ENCODE measurements at regions not wholly inside any gene's neighbourhood (a gene's known extent, or its start where the extent isn't known, plus 50 kb on each side); places are given as distances from the start of the nearest gene placed in this dataset.
A peak's percentile ranks its signal among the peaks of the same experiment; 100 is the strongest.
"Not testable (repeated sequence)": the region's sequence is repeated elsewhere in the genome, so short reads cannot be mapped to it uniquely, and the experiment has no call there.

DNA sequence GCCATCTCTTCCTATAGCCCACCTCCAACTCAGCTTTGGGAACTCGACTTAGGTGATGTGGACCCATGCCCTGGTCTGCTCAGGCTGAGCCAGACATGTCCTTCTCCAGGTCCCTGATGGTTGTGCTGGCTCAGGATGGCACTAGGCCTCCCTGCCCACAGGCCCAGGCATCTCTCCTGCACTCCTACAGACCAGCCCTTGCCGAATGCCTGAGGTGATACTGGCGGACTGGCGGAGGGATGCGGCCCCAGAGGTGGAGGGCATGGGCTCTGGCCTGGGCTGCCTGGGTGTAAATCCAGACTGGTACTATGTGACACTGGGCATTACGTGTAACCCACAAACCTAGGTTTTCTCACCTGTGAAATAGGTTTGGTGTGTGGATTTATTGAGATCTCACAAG, 352.8 kb downstream of the SHANK2 start:
- ATAC-seq (no peak), DNase-seq (ENCODE audit: low spot score) (no peak)

DNA sequence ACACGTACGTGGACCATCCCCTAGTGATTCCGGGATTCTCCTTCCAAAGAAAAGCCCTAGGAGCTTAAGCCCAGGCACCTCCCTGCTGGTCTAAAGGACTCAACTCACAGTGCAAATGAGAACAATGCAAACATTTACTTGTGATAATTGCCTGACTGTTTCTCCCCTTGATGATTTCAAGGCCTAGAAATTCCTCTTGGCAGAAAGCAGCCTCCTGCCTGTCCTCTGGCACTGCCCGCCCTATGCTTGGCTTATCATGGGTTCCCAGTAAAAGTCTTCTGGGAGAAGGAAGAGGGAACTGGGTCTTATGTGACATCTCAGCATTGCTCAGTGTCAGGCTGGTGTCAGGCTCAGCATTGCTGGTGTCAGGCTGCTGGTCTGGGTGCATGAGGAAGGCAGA, 351.8 kb downstream of the SHANK2 start:
- ATAC-seq (no peak), DNase-seq (ENCODE audit: low spot score) (no peak)

GRCh38 chr11:70901951-70902521, 350.3 kb downstream of the SHANK2 start:
- ATAC-seq (no peak), DNase-seq (ENCODE audit: low spot score) (no peak)

DNA sequence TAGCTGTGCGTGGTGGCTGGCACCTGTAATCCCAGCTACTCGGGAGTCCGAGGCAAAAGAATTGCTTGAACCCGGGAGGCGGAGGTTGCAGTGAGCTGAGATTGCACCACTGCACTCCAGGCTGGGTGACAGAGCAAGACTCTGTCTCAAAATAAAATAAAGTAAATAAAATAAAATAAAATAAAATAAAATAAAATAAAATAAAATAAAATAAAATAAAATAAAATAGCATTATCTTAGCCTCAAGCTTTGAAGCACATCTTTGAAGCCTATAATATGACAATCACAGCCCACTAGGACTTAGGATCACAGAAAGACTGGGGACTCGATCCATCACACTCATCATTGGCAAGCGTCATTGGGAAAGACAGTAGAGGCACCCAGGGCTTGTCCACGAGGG, 349.1 kb downstream of the SHANK2 start:
- ATAC-seq; DNase-seq (ENCODE audit: low spot score): not testable (repeated sequence)

DNA sequence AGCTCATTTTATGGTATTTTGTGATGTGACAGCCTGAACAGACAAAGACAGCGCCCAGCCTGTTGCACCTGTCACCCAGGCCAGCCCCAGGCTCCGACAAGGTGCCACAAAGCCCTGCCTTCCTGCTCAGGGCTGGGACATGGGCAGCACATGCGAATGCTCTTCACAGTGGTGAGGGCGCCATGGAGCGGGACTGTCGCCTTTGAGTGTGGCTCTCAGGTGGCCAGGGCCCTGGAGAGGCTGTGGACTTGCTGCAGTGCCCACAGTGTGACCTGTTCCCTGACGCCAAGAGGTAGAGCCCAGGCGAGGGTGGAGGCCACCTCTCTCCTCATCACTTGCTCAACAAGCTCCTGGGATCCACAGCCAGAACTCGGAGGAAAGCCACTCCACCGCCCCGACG, 346.3 kb downstream of the SHANK2 start:
- DNase-seq (ENCODE audit: low spot score) = no peak
- ATAC-seq = no peak

- ATAC-seq = peak; percentile 53
- DNase-seq (ENCODE audit: low spot score) = no peak
These were observed 344.2 kb downstream of the SHANK2 start for GRCh38 chr11:70908223-70908622.

- ATAC-seq (no peak), DNase-seq (ENCODE audit: low spot score) (no peak)
These were observed 341.5 kb downstream of the SHANK2 start for GRCh38 chr11:70910835-70911234.

DNA sequence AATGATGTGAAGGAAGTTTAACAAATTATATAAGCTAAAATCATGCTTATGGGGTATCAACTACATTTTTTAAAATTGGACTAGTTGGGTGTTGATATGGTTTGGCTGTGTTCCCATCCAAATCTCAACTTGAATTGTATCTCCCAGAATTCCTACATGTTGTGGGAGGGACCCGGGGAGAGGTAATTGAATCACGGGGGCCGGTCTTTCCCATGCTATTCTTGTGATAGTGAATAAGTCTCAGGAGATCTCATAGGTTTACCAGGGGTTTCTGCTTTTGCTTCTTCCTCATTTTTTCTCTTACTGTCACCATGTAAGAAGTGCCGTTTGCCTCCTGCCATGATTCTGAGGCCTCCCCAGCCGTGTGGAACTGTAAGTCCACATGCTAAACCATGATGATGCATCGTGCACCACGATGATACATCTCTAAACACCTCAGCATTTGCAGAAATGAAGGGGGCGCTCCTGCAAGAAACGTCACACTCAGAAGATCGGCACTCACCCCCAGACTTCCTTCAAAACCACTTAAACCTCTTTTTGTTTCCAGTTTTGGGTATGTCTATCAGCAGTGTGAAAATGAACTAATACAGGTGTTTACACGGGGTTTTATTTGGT, 340.0 kb downstream of the SHANK2 start:
- no peak for ATAC-seq
- DNase-seq (ENCODE audit: low spot score) = no peak

DNA sequence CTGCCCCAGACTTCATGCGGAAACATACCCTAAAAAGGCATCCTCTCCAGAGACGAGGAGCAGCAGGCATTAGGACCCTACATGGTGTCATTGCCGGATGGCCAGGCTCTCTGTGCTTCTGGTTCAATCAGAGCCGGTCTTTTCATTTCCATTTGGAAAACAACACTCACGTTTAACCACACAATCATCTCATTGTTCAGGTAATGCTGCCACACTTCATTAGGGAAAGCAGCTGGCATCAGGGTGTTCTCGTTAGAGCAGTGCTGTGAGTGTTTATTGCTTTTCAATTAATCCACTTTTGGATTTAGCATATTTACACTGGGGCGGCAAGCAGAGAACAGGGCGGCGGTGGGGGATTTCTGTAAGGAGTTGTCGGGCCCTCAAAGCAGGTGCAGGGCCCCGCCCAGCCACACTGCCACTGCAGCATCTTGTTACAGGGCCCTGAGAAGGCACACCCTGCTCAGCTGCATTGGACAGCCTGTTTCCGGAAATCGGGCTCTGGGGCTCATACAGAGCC, 338.6 kb downstream of the SHANK2 start:
- ATAC-seq = no peak
- no peak for DNase-seq (ENCODE audit: low spot score)

GRCh38 chr11:70914496-70914895, 337.9 kb downstream of the SHANK2 start:
- ATAC-seq = no peak
- DNase-seq (ENCODE audit: low spot score) = no peak

GRCh38 chr11:70915158-70915985, 337.0 kb downstream of the SHANK2 start:
- ATAC-seq (no peak), DNase-seq (ENCODE audit: low spot score) (no peak)

DNA sequence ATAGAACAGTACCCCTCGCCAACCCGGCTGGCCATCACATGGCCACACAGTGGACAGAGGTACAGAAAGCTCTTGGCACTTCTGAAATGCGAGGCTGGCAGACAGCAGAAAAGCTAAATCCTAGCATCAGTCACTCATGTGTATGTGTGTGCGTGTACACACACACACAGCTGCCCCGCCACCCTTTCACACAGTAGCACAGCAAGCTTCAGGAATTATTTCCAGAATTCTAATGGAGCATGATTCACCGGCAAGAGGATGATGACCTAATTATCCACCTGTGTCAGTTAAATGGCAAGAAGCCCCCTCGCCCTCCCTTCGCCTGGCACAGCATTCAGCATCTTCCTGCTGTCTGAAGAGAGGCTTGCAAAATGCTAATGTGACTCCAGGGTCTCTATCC, 336.0 kb downstream of the SHANK2 start:
- no peak for DNase-seq (ENCODE audit: low spot score)
- no peak for ATAC-seq

- peak; percentile 56 for ATAC-seq
- no peak for DNase-seq (ENCODE audit: low spot score)
These were observed 334.1 kb downstream of the SHANK2 start for GRCh38 chr11:70918242-70918641.

DNA sequence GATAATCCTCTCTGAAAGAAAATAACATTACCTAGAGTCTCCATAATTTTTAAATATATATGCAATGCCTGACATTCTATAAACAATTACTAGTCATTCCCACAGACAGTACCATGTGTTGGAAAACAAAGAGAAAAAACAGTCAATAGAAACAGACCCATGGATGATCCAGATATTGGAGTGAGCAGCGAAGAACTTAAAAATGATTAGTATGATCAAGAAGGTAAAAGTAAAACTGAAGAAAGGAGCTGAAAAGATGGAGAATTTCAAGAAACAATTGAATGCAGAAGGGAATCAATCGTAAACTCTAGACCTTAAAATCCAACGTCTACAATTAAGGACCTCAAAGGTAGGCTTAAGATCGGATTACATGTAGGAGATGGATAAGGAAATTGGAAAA, 330.6 kb downstream of the SHANK2 start:
- ATAC-seq (no peak), DNase-seq (ENCODE audit: low spot score) (no peak)

- DNase-seq (ENCODE audit: low spot score) (no peak), ATAC-seq (no peak)
These were observed 328.3 kb downstream of the SHANK2 start for GRCh38 chr11:70924108-70924507.

GRCh38 chr11:70925238-70925637, 327.1 kb downstream of the SHANK2 start:
- no peak for ATAC-seq
- no peak for DNase-seq (ENCODE audit: low spot score)

DNA sequence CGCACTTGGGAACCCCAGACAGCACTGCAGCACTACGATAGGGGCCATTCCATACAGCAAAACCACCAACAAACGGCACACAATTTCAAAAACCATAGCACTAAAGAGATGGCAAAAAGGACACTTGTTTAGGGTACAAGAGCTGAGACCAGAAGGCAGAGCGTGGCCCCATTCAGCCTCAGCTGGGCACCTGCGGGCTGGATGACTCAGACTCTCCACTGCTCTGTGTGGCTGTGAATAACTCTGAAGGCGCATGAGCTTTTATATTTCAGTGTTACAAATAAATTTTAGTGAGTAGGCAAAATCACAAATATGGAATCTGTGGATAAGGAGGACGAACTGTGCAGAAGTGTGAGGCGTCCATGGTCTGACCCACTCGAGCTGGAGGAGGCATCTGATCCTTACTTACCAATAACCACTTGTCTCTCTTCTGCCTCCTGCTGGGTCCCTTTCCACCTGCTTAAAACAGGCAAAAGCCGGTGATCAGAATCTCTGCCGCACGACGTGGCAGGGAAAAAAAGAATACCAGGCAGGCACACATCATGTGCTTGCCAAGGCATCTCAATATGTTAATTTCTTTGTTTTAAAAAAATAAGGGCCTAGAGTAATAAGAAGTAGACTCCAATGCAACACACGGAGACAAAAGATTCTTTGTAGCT, 325.7 kb downstream of the SHANK2 start:
- DNase-seq (ENCODE audit: low spot score) (no peak), ATAC-seq (no peak)

DNA sequence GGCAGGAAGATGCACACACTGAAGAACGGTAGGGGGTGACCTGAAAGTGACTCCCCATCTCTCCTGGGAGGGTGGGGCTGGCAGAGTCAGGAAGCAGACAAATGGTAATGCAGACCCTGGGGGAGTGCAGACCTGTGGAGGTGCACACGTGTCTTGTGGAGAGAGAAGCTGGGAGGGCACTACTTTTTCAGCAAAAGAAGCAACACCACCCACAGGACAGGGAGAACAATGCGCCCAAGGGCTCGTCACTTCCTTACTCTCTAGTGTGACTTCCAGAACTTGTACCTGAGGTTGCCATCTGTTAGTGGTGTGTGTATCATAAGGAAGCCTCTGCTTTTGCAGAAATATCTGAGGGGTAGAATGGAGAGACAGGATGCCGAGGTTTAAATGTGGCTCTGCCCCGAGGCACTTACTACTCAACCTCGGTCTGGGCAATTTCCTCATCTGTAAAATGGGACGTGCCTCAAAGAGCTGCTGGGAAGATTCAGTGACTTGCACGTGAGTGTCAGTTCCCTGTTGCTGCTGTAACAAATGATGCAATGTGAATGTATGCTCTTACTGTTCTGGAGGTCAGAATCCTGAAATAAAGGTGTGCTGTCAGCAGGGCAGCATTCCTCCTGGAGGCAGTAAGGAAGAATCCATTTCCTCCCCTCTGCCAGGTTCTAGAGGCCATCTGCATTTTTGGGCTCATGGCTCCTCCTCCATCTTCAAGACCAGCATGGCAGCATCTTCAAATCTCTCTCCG, 323.4 kb downstream of the SHANK2 start:
- DNase-seq (ENCODE audit: low spot score) (no peak), ATAC-seq (no peak)

DNA sequence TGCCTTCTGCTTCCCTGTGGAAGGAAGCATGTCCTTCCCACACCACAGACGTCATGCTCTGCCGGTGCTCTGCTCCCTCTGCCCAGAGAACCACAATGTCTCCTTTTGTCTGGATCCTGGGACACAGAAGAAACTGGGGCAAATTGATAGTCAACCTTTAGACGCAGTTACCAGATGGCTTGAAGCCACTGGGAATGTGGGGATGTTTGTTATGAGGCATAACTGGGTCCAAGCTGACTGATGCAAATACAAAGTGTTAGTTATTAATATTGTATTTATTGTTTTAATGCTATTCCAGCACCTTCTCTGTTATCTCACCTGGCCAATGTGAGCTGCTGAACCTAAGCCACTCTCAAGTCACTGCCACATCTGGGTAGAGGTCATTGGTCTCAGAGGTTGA, 322.2 kb downstream of the SHANK2 start:
- ATAC-seq = no peak
- DNase-seq (ENCODE audit: low spot score) = no peak

- no peak for DNase-seq (ENCODE audit: low spot score)
- ATAC-seq = no peak
These were observed 320.9 kb downstream of the SHANK2 start for GRCh38 chr11:70931430-70931829.

Data from left lobe of liver (tissue), 2 donors.